Naive thymus-derived CD8-positive, alpha-beta T cell (primary cell): ENCODE measurements at regions not wholly inside any gene's neighbourhood (a gene's known extent, or its start where the extent isn't known, plus 50 kb on each side); places are given as distances from the start of the nearest gene placed in this dataset.

Experiments used
- ATAC-seq, 2 donors: fragments of 150-1000 bp; cut with Tn5 transposase in 1 of 2; sonication (Bioruptor Pico), chemical (Tn5 transposase) in 1 of 2; 1 replicate in 1 of 2; 2 replicates in 1 of 2; pipeline ENCODE4 v1.10.0; 2021; ENCODE audit warnings: mild to moderate bottlenecking in 2 of 2, moderate library complexity in 2 of 2
- POLR2A ChIA-PET: fragments of 350-600 bp; sonication (Branson Sonifier 250); formaldehyde crosslinking; loops from one replicate; lab custom pipeline; 2021; ENCODE audit warnings: antibody characterized with exemption; lab: Charles Lee
- DNase-seq, 10 donors: peaks; one replicate each; pipeline versions ENCODE4 v3.0.0 to v3.0.0-alpha.2; 2020 to 2022
- H3K27ac Mint-ChIP-seq, 10 donors: one replicate each; pipeline ENCODE4 v1.8.0; 2020 to 2022; ENCODE audit warnings: mild to moderate bottlenecking in 10 of 10, mixed read lengths in 10 of 10, moderate library complexity in 4 of 10, inconsistent platforms in 1 of 10
- H3K27me3 Mint-ChIP-seq, 5 donors: one replicate each; pipeline ENCODE4 v1.8.0; 2021 to 2022; ENCODE audit warnings: mixed read lengths in 5 of 5
- H3K36me3 Mint-ChIP-seq, 3 donors: one replicate each; pipeline ENCODE4 v1.8.0; 2020 to 2022; ENCODE audit warnings: mixed read lengths in 3 of 3, mild to moderate bottlenecking in 2 of 3, inconsistent platforms in 1 of 3
- H3K4me1 Mint-ChIP-seq, 4 donors: one replicate each; pipeline ENCODE4 v1.8.0; 2021 to 2022; ENCODE audit warnings: mixed read lengths in 4 of 4
- H3K4me3 Mint-ChIP-seq, 10 donors: one replicate each; pipeline ENCODE4 v1.8.0; 2020 to 2022; ENCODE audit warnings: mild to moderate bottlenecking in 10 of 10, mixed read lengths in 10 of 10, moderate library complexity in 6 of 10, inconsistent platforms in 1 of 10
- H3K9me3 Mint-ChIP-seq, 9 donors: one replicate each; pipeline ENCODE4 v1.8.0; 2020 to 2022; ENCODE audit warnings: mixed read lengths in 9 of 9, mild to moderate bottlenecking in 3 of 9, inconsistent platforms in 1 of 9, moderate library complexity in 1 of 9

- DNase-seq (no peak), ATAC-seq (no peak)
- Mint-ChIP-seq H3K27me3 (peaks cover 0 to 5% (median 0%) of the 10 kb centered on the region in 5 donors), H3K27ac (no peak overlapping the region), H3K36me3 (peaks cover 0 to 39% (median 21%) of the 10 kb centered on the region in 3 donors), H3K4me3 (no peak overlapping the region), H3K9me3 (peaks cover 11 to 60% (median 41%) of the 10 kb centered on the region in 9 donors), H3K4me1 (peaks cover 9 to 26% (median 18%) of the 10 kb centered on the region in 4 donors)
- POLR2A ChIA-PET: no interaction called here
Observed at GRCh38 chr14:51422704-51423103, 182.7 kb downstream of the TMX1 start.

GRCh38 chr14:51424041-51424440, 184.0 kb downstream of the TMX1 start:
- H3K4me3 Mint-ChIP-seq: no peak overlapping the region
- H3K27me3 Mint-ChIP-seq: peaks cover 3 to 10% (median 9%) of the 10 kb centered on the region in 5 donors
- peaks cover 0 to 36% (median 19%) of the 10 kb centered on the region in 3 donors for H3K36me3 Mint-ChIP-seq
- DNase-seq (no peak), ATAC-seq (no peak)
- POLR2A ChIA-PET: no interaction called here
- H3K4me1 Mint-ChIP-seq: peaks cover 9 to 23% (median 18%) of the 10 kb centered on the region in 4 donors
- H3K9me3 Mint-ChIP-seq: peaks cover 11 to 48% (median 35%) of the 10 kb centered on the region in 9 donors
- H3K27ac Mint-ChIP-seq: no peak overlapping the region

GRCh38 chr14:51424561-51425251, 184.7 kb downstream of the TMX1 start:
- peaks cover 11 to 41% (median 28%) of the 10 kb centered on the region in 9 donors for H3K9me3 Mint-ChIP-seq
- H3K27me3 Mint-ChIP-seq: peaks cover 3 to 17% (median 9%) of the 10 kb centered on the region in 5 donors
- POLR2A ChIA-PET: no interaction called here
- H3K4me3 Mint-ChIP-seq: no peak overlapping the region
- no peak overlapping the region for H3K27ac Mint-ChIP-seq
- H3K4me1 Mint-ChIP-seq: peaks cover 6 to 17% (median 11%) of the 10 kb centered on the region in 4 donors
- H3K36me3 Mint-ChIP-seq: peaks cover 0 to 29% (median 12%) of the 10 kb centered on the region in 3 donors
- ATAC-seq (no peak), DNase-seq (no peak)

GRCh38 chr14:51428981-51429380, 188.9 kb downstream of the TMX1 start:
- Mint-ChIP-seq H3K36me3 (peaks cover 0 to 1% (median 0%) of the 10 kb centered on the region in 3 donors), H3K4me3 (no peak overlapping the region), H3K4me1 (peaks cover 0 to 2% (median 0%) of the 10 kb centered on the region in 4 donors), H3K27ac (no peak overlapping the region), H3K9me3 (peaks cover 0 to 2% (median under 1%) of the 10 kb centered on the region in 9 donors), H3K27me3 (peaks cover 18 to 29% (median 21%) of the 10 kb centered on the region in 5 donors)
- POLR2A ChIA-PET: no interaction called here
- DNase-seq (no peak), ATAC-seq (no peak)

- no peak for ATAC-seq
- no peak for DNase-seq
- peaks cover 0 to 2% (median 0%) of the 10 kb centered on the region in 9 donors for H3K9me3 Mint-ChIP-seq
- H3K4me3 Mint-ChIP-seq: no peak overlapping the region
- H3K27me3 Mint-ChIP-seq: peaks cover 19 to 40% (median 21%) of the 10 kb centered on the region in 5 donors
- POLR2A ChIA-PET: no interaction called here
- peaks cover 0 to 2% (median 0%) of the 10 kb centered on the region in 4 donors for H3K4me1 Mint-ChIP-seq
- no peak overlapping the region for H3K27ac Mint-ChIP-seq
- H3K36me3 Mint-ChIP-seq: no peaks in the 10 kb centered on the region
Observed at GRCh38 chr14:51430079-51430478, 190.0 kb downstream of the TMX1 start.

- Mint-ChIP-seq H3K27ac (no peak overlapping the region), H3K4me3 (no peak overlapping the region), H3K9me3 (peaks cover 0 to 2% (median 0%) of the 10 kb centered on the region in 9 donors), H3K36me3 (no peaks in the 10 kb centered on the region), H3K27me3 (peaks cover 19 to 46% (median 21%) of the 10 kb centered on the region in 5 donors), H3K4me1 (peaks cover 0 to 2% (median 0%) of the 10 kb centered on the region in 4 donors)
- POLR2A ChIA-PET: no interaction called here
- ATAC-seq (no peak), DNase-seq (no peak)
Observed at GRCh38 chr14:51430633-51431032, 190.6 kb downstream of the TMX1 start.

- Mint-ChIP-seq H3K9me3 (peaks cover 0 to 5% (median 0%) of the 10 kb centered on the region in 9 donors), H3K36me3 (no peaks in the 10 kb centered on the region), H3K27ac (no peak overlapping the region), H3K4me3 (no peak overlapping the region), H3K27me3 (peaks cover 21 to 51% (median 24%) of the 10 kb centered on the region in 5 donors), H3K4me1 (peaks cover 0 to 2% (median 0%) of the 10 kb centered on the region in 4 donors)
- ATAC-seq: no peak
- POLR2A ChIA-PET: no interaction called here
- no peak for DNase-seq
Observed at GRCh38 chr14:51431033-51431709, 191.1 kb downstream of the TMX1 start.

- H3K36me3 Mint-ChIP-seq: no peaks in the 10 kb centered on the region
- no peak for DNase-seq
- H3K4me3 Mint-ChIP-seq: no peak overlapping the region
- peaks cover 0 to 2% (median 0%) of the 10 kb centered on the region in 4 donors for H3K4me1 Mint-ChIP-seq
- no peak for ATAC-seq
- H3K27ac Mint-ChIP-seq: no peak overlapping the region
- peaks cover 24 to 57% (median 25%) of the 10 kb centered on the region in 5 donors for H3K27me3 Mint-ChIP-seq
- peaks cover 0 to 11% (median 0%) of the 10 kb centered on the region in 9 donors for H3K9me3 Mint-ChIP-seq
- POLR2A ChIA-PET: no interaction called here
Observed at GRCh38 chr14:51431741-51432140, 191.7 kb downstream of the TMX1 start.

GRCh38 chr14:51432302-51432948, 192.4 kb downstream of the TMX1 start:
- Mint-ChIP-seq H3K36me3 (no peaks in the 10 kb centered on the region), H3K27ac (no peak overlapping the region), H3K9me3 (peaks cover 0 to 14% (median 0%) of the 10 kb centered on the region in 9 donors), H3K4me3 (no peak overlapping the region), H3K4me1 (peaks cover 0 to 2% (median 0%) of the 10 kb centered on the region in 4 donors), H3K27me3 (peaks cover 25 to 64% (median 25%) of the 10 kb centered on the region in 5 donors)
- ATAC-seq: no peak
- POLR2A ChIA-PET: no interaction called here
- DNase-seq: no peak

GRCh38 chr14:51436630-51437029, 196.6 kb downstream of the TMX1 start:
- H3K36me3 Mint-ChIP-seq: no peaks in the 10 kb centered on the region
- ATAC-seq (no peak), DNase-seq (no peak)
- H3K27ac Mint-ChIP-seq: no peak overlapping the region
- POLR2A ChIA-PET: no interaction called here
- no peak overlapping the region for H3K4me3 Mint-ChIP-seq
- H3K27me3 Mint-ChIP-seq: peaks cover 10 to 52% (median 25%) of the 10 kb centered on the region in 5 donors
- H3K9me3 Mint-ChIP-seq: peaks cover 0 to 14% (median 0%) of the 10 kb centered on the region in 9 donors
- no peaks in the 10 kb centered on the region for H3K4me1 Mint-ChIP-seq

GRCh38 chr14:51439896-51440295, 199.8 kb downstream of the TMX1 start:
- Mint-ChIP-seq H3K36me3 (no peaks in the 10 kb centered on the region), H3K4me3 (no peak overlapping the region), H3K27ac (peak overlapping the region in 1 of 10 donors; percentile 25), H3K4me1 (no peaks in the 10 kb centered on the region), H3K27me3 (peaks cover 15 to 73% (median 23%) of the 10 kb centered on the region in 5 donors), H3K9me3 (peaks cover 0 to 14% (median 0%) of the 10 kb centered on the region in 9 donors)
- ATAC-seq: no peak
- no peak for DNase-seq
- POLR2A ChIA-PET: no interaction called here

- H3K4me1 Mint-ChIP-seq: no peaks in the 10 kb centered on the region
- no peaks in the 10 kb centered on the region for H3K36me3 Mint-ChIP-seq
- no peak overlapping the region for H3K27ac Mint-ChIP-seq
- peaks cover 15 to 64% (median 20%) of the 10 kb centered on the region in 5 donors for H3K27me3 Mint-ChIP-seq
- DNase-seq (no peak), ATAC-seq (no peak)
- no peak overlapping the region for H3K4me3 Mint-ChIP-seq
- peaks cover 0 to 10% (median 0%) of the 10 kb centered on the region in 9 donors for H3K9me3 Mint-ChIP-seq
- POLR2A ChIA-PET: no interaction called here
Observed at GRCh38 chr14:51441001-51441400, 201.0 kb downstream of the TMX1 start.
